UCSD-AML1 (cell line): ENCODE measurements at regions not wholly inside any gene's neighbourhood (a gene's known extent, or its start where the extent isn't known, plus 50 kb on each side); places are given as distances from the start of the nearest gene placed in this dataset.
"Not testable (repeated sequence)": the region's sequence is repeated elsewhere in the genome, so short reads cannot be mapped to it uniquely, and the experiment has no call there.

Experiments
- DNase-seq: peaks from one replicate; lab custom pipeline; 2025; ENCODE audit not compliant: unreplicated experiment; lab: John Stamatoyannopoulos, UW

GRCh38 chr5:101532430-101532829, 629.3 kb upstream of the ST8SIA4 start:
- DNase-seq: no peak

GRCh38 chr5:101531026-101531425, 627.9 kb upstream of the ST8SIA4 start:
- DNase-seq: no peak

DNA sequence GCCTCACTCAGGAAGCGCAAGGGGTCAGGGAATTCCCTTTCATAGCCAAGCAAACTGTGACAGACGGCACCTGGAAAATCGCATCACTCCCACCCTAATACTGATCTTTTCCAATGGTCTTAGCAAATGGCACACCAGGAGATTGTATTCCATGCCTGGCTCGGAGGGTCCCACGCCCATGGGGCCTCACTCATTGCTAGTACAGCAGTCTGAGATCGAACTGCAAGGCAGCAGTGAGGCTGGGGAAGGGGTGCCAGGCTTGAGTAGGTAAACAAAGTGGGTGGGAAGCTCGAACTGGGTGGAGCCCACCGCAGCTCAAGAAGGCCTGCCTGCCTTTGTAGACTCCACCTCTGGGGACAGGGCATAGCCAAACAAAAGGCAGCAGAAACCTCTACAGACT, 626.0 kb upstream of the ST8SIA4 start:
- DNase-seq: not testable (repeated sequence)

GRCh38 chr5:101520417-101520816, 617.3 kb upstream of the ST8SIA4 start:
- DNase-seq: no peak

GRCh38 chr5:101517795-101518194, 614.7 kb upstream of the ST8SIA4 start:
- DNase-seq: no peak

GRCh38 chr5:101515721-101516120, 612.6 kb upstream of the ST8SIA4 start:
- no peak for DNase-seq

GRCh38 chr5:101505891-101506570, 602.9 kb upstream of the ST8SIA4 start:
- DNase-seq: no peak

GRCh38 chr5:101482931-101483330, 579.8 kb upstream of the ST8SIA4 start:
- DNase-seq: no peak

GRCh38 chr5:101473483-101473882, 570.4 kb upstream of the ST8SIA4 start:
- no peak for DNase-seq

- DNase-seq: no peak
Observed at GRCh38 chr5:101461455-101461854, 558.4 kb upstream of the ST8SIA4 start.

- DNase-seq: no peak
Observed at GRCh38 chr5:101458587-101458986, 555.5 kb upstream of the ST8SIA4 start.

DNA sequence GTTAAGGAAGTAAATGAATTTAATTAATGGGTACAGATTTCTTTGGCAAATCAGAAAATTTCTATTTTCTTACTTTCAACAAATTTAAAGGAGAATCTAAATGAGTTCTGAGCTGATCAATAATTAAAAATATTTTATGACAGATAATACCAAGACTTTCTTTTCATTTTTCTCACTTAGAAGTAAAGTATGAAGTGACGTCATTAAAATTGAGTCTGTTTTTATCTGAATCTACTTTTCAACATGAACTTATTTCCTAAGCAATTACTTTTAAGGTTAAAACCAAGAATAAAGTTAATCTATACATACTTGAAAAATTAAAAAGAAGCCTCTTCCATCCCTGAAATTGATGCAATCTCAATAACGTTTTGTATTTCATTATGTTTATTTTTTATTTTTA, 552.8 kb upstream of the ST8SIA4 start:
- DNase-seq: no peak

GRCh38 chr5:101455048-101455447, 552.0 kb upstream of the ST8SIA4 start:
- no peak for DNase-seq

DNA sequence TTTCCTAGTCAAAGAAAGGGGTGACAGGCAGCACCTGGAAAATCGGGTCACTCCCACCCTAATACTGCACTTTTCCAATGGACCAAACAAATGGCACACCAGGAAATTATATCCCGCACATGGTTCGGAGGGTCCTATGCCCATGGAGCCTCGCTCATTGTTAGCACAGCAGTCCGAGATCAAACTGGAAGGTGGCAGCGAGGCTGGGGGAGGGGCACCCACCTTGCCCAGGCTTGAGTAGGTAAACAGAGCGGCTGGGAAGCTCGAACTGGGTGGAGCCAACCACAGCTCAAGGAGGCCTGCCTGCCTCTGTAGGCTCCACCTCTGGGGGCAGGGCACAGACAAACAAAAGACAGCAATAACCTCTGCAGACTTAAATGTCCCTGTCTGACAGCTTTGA, 539.2 kb upstream of the ST8SIA4 start:
- DNase-seq: not testable (repeated sequence)

- DNase-seq: no peak
Observed at GRCh38 chr5:101440173-101440572, 537.1 kb upstream of the ST8SIA4 start.

DNA sequence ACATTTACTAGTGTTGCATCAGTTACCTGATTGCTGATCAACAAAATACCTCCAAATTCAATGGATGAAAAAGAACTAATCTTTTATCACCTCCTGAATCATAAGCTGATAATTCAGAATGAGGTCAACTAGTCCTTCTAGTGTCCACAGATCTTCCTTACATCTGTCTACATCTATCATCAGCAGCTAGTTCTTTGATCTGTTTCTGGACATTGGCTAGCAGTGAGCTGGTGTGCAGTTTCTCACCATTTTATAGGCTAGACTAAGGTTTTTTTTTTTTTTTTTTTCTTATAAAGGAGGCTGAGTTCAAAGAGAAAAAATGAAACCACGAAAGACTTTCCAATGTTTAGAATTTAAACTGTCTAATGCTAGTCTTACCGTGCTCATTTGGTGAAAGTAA, 534.3 kb upstream of the ST8SIA4 start:
- DNase-seq: no peak

- no peak for DNase-seq
Observed at GRCh38 chr5:101435768-101436167, 532.7 kb upstream of the ST8SIA4 start.

DNA sequence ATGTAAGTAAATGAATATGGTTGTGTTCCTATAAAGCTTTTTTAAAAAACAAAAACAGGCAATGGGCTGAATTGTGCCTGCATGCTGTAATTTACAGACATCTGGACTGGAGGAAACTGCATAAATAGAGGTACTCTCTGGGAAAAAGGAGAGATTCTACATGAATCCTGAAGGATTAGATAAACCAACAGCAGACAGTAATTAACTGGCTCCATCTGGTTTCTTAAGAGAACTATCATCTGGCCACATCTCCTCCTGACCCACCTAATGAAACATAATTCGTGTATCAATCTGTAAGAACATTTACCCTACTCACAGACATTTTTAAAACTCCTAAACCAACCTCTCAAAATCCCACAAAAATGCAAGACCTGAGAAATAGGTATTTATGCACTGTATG, 528.1 kb upstream of the ST8SIA4 start:
- DNase-seq: no peak

GRCh38 chr5:101430551-101430950, 527.5 kb upstream of the ST8SIA4 start:
- DNase-seq: no peak

DNA sequence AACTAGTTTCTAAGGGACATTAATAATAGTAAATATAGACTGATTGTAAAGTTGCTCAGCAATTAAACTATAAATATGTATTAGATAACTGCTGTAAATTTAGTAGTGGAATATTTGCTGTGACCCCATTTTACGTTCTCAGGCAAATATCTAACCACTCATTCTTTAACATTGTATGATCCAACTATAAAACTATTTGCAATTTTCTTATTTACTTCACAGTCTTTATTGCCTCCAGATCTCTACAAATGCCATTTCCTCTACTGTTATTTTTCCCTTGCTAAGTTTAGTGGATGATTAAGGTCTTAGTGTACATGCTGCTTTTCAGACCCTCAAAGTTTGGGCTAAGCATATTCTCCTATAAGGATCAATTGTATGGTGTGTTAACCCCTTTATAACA, 526.2 kb upstream of the ST8SIA4 start:
- DNase-seq: no peak

DNA sequence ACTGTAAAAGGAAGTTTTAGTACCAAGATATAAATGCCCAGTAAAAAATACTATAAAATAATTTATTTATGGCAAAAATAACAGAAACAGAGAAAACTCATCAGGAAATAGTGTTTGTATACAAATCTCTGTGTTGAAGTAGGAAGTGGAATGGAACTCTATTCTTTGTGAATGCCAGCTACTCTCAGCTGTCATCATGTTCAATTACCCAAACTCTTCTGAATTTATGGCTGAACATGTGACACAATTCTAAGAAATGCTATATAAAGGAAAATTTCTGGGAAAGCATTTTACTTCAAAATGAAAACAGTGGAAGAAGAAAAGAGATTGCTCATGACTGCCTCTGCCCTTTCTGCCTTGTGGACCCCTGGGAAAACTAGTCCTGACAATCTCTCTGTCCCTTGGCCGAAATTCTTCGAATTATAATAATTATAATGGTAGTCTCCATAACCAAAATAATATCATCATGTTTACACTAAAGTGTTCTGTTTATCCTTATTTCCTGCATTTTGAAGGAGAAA, 522.3 kb upstream of the ST8SIA4 start:
- no peak for DNase-seq

DNA sequence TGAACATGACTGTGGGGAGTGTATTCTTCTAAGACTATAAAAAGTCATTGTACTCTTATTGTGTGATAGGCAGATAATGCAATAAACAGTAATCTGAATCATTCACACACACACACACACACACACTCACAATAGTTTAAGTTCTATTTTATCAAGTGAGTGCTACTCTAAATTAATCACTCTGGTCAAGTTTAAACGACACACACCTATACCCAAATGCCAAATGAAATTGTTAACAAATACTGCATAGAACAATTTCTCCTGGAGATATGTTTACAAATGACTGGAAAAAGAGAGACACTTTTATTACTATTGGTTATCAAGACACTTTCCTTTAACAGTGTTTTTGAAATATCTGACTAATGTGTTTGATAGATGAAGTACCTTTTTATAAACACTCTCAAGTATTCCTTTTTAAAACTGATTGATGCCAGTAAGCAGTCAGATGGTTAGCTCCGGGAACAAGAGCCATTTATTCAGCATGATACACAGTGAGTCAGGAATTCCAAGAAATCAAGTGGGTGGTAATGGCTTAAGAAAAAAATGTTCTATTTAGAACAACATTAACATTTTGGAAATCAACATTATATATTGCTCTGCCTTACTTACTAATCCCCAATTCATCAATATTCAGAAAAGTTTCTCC, 521.6 kb upstream of the ST8SIA4 start:
- no peak for DNase-seq

- no peak for DNase-seq
Observed at GRCh38 chr5:101418713-101419118, 515.6 kb upstream of the ST8SIA4 start.
